GM13977 (cell line): ENCODE measurements at regions not wholly inside any gene's neighbourhood (a gene's known extent, or its start where the extent isn't known, plus 50 kb on each side); places are given as distances from the start of the nearest gene placed in this dataset.

Experiments used
- DNase-seq: peaks from one replicate; pipeline ENCODE4 v3.0.0; 2012; ENCODE audit warnings: low spot score
- in situ Hi-C: fragments of 300-500 bp; cut with MboI; formaldehyde crosslinking; loops from one replicate; pipeline ENCODE4 v1.12.0; 2022; ENCODE audit warnings: low sequenced_read_pairs, low pct_unique_long_range_greater_than_20kb, mixed read lengths, inconsistent platforms; ENCODE audit not compliant: unreplicated experiment
- TF ChIP-seq, protein P1 (sequence below): IDR thresholded peaks from 2 replicates; pipeline ENCODE4 v1.5.1; 2012; ENCODE audit warnings: mild to moderate bottlenecking, control low read depth; ENCODE audit not compliant: insufficient read depth; ENCODE audit errors: extremely low read depth, missing control alignments

DNA sequence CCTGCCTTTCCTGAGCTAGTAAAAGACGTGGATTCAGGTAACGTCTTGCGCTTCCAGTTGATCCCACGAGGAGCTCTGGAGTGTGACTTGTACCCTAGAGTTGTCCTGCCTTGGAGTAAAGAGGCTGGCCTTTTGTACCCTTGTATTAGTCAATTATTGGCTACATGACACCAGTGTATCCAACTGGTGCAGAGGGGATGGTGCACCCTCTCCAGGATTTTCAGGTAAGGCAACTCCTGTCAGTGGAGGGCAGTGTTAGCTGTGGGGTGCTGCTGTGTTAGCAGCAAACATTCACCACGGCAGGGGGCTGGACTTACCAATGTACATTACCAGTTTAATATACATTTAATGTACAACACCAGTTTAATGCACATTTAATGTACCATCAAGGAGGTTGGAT is 233.5 kb downstream of the MIAT start:
- in situ Hi-C loops = no loop called here
- TF ChIP-seq, protein P1, sequence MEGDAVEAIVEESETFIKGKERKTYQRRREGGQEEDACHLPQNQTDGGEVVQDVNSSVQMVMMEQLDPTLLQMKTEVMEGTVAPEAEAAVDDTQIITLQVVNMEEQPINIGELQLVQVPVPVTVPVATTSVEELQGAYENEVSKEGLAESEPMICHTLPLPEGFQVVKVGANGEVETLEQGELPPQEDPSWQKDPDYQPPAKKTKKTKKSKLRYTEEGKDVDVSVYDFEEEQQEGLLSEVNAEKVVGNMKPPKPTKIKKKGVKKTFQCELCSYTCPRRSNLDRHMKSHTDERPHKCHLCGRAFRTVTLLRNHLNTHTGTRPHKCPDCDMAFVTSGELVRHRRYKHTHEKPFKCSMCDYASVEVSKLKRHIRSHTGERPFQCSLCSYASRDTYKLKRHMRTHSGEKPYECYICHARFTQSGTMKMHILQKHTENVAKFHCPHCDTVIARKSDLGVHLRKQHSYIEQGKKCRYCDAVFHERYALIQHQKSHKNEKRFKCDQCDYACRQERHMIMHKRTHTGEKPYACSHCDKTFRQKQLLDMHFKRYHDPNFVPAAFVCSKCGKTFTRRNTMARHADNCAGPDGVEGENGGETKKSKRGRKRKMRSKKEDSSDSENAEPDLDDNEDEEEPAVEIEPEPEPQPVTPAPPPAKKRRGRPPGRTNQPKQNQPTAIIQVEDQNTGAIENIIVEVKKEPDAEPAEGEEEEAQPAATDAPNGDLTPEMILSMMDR = no peak
- DNase-seq = no peak

DNA sequence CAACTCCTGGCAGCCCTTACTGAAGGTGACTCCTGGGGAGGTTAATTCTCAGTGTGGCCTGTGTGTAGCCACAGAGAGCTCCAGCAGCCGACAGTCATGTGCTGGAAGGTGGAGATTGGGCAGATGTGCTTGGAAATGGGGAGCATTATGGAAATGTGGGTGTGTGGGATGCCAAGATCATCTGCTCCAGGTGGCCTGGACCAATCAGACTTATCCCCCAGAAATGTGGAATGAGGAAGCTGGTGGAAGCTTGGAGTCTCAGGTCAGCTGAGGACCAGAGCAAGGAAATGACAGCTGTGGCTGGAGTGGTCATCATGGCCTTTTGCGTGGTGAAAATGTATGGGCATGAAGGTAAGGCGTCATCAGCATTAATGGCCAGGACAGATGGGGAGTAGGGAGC is 234.0 kb downstream of the MIAT start:
- no peak for DNase-seq
- in situ Hi-C loops = no loop called here
- TF ChIP-seq, protein P1 = no peak

DNA sequence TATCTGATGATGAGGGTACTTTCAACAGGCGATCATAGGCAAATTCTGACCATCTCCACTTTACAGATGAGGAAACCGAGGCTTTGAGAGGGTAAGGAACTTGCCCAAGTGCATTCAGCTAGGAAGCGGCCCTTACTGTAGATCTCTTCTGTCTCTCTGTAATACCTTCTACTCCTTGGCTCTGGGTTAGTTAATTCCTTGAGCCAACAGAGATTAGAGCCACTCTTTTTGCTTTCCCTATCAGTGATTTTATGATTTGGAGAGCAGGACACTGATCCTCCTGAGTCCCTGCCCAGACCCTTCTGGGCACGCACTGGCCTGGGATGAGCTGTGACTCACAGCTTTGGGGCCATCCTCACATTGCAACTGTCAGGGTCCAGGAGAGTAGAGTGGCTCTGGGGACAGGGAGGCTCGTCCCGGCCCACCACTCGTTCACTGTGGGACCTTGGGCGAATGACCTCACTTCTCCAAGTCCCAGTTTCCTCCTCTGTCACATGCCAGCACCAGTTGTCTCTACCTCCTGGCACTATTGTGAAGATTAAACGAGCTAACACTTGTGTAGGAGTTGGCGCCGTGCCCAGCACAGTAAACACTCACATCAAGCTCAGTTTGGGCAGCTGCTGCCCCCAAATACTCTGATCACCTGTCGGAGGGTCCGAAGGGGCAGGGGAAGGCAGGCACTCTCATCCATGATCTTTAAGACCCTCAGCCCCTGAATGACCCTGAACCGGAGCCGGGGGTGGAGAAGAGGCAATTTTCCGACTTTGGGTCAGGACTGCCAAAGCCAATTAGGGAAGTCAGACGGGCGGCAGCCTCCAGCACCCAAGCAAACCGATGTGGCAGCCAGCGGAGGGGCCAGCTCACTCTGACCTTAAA is 235.0 kb downstream of the MIAT start:
- in situ Hi-C loops = no loop called here
- TF ChIP-seq, protein P1 = no peak
- DNase-seq = no peak

DNA sequence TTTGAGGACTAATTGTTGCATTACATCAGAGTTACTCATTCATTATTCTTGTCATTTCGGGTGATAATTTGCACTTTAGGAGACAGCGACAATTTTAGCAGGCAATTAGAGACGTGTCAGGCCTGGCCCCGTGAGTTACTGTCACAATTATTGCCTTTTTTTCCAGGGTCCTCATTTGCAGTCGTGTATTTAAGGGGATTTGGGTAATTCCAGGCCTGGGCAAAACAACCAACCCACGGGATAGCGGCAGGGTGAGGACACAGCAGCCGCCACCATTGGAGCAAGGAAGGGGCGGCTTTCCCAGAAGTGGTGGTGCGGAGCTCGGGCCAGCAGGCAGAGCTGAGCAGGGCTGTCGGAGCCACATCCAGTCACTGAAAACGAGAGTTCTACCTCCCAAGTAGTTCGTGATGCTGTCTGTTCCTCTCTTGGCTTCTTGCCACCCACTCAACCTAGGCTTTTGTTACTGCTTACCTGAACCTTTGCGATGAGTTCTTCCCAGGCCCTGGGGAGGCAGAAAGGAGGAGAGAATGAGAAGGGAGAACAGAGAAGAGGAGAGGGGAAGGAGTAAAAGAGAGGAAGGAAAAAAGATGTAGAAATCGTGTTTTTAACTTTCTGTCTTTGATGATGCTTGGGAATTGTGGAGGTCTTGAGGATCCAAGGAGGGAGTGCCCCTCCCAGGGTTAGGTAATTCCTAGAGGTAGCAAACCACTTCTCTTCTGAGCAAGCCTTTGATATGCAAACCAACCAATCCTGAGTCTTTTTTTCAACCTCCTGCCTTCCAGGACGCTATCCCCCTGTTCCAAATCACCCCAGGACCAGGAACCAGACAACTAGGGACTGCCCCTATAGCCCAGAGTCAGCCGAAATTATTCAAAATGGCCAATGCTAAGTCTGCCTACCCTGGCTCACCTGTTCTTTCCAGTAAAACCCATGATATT is 236.1 kb downstream of the MIAT start:
- no peak for DNase-seq
- in situ Hi-C loops = no loop called here
- TF ChIP-seq, protein P1 = no peak

DNA sequence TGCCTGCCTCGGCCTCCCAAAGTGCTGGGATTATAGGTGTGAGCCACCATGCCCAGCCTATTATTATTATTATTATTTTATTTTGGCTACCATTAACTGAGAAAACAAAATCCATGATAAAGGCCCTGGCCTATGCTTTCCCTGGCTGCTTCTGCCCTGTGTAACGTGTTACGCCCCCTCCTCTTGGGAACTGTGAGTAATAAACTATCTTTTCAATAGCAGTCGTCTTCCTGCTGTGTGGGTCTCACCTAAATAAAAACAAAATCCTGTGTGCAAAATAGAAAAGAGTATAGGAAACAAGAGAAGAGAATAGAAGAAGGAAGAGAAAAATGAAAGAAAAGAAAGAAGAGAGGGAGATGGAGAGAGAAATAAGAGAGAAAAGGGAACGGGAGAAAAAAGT is 237.0 kb downstream of the MIAT start:
- in situ Hi-C loops = no loop called here
- TF ChIP-seq, protein P1 = no peak
- no peak for DNase-seq

DNA sequence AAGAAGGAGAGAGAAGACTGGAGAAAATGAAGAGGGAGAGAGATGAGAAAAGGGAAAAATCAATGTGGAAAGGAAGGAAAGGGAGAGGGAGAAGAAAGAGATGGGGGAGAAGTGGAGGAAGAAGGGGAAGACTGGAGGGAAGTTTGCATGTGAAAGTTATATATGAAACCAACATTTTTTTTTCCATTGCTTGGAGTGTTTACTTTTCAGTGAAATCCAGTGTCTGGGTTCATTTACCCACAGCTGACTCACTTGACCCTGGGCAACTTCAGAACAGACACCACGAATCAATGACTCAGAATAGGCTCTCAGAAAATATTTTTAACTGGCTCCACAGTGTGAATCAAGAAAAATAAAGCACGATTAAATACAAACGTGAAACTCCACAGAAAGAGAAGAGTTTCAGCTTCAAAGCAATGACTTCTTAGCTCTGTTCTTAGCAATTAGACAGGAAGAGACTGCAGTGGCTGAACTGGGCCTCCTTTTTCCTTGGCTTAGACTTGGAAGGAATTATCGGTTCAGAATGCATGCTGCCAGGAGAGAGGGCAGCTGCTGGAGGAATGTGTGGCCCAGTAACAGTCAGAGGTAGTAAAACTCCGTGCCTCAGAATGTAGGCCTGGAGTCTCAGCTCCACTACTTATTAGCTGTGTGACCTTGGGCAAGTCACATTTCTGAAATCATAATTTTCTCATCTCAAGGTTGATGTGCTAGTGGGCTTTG is 237.5 kb downstream of the MIAT start:
- no peak for DNase-seq
- in situ Hi-C loops = no loop called here
- TF ChIP-seq, protein P1 = no peak
